Panc1 (cell line): ENCODE measurements at regions not wholly inside any gene's neighbourhood (a gene's known extent, or its start where the extent isn't known, plus 50 kb on each side); places are given as distances from the start of the nearest gene placed in this dataset.
A peak's percentile ranks its signal among the peaks of the same experiment; 100 is the strongest.

Experiments
- ATAC-seq: fragments of 200-7000 bp; cut with Tn5 transposase; 2 replicates; pipeline ENCODE4 v1.9.1; 2020; ENCODE audit warnings: mild to moderate bottlenecking, moderate library complexity
- BruUV-seq: library from RNA; stranded (reverse); fragments of 400-500 nt; replicated peaks from 2 replicates; lab custom pipeline; 2021; lab: Mats Ljungman, UMichigan
- CTCF ChIA-PET: fragments of 300-600 bp; sonication (Branson Sonifier 250); formaldehyde crosslinking; loops from one replicate; lab custom pipeline; 2022; ENCODE audit warnings: antibody characterized with exemption; lab: Charles Lee
- POLR2A ChIA-PET: fragments of 300-600 bp; sonication (Branson Sonifier 250); formaldehyde crosslinking; loops from one replicate; lab custom pipeline; 2022; ENCODE audit warnings: antibody characterized with exemption; lab: Charles Lee
- DNase-seq: peaks from one replicate; pipeline ENCODE4 v3.0.0-alpha.2; 2010; ENCODE audit warnings: low read depth, low spot score
- H3K27ac ChIP-seq: 2 replicates; pipeline ENCODE4 v1.5.1; 2011; ENCODE audit warnings: mild to moderate bottlenecking, low read length, inconsistent platforms
- H3K27me3 ChIP-seq: fragments of 200-500 bp; sonication (Bioruptor generic); 2 replicates; pipeline ENCODE4 v1.6.0; 2014; ENCODE audit warnings: low read length, inconsistent platforms; ENCODE audit not compliant: control insufficient read depth, insufficient read depth
- H3K36me3 ChIP-seq: fragments of 200-500 bp; sonication (Bioruptor generic); 2 replicates; pipeline ENCODE4 v1.5.1; 2014; ENCODE audit warnings: inconsistent platforms, mild to moderate bottlenecking, low read length, moderate library complexity; ENCODE audit not compliant: control insufficient read depth, insufficient read depth
- H3K4me1 ChIP-seq: 2 replicates; pipeline ENCODE4 v1.5.1; 2011; ENCODE audit warnings: inconsistent platforms, mild to moderate bottlenecking, low read length, moderate library complexity; ENCODE audit not compliant: control insufficient read depth, insufficient read depth
- H3K4me3 ChIP-seq, 2 experiments: 2 replicates each; pipeline ENCODE4 v1.5.1; 2011 to 2012; ENCODE audit warnings: low read depth in 2 of 2, low read length in 2 of 2, mild to moderate bottlenecking in 2 of 2, inconsistent platforms in 1 of 2, moderate library complexity in 1 of 2
- H3K9me3 ChIP-seq: fragments of 200-500 bp; sonication (Bioruptor generic); 2 replicates; pipeline ENCODE4 v1.5.1; 2014; ENCODE audit warnings: low read depth, mild to moderate bottlenecking, inconsistent platforms, low read length, moderate library complexity; ENCODE audit not compliant: control insufficient read depth, insufficient read depth
- POLR2AphosphoS5 ChIP-seq: IDR thresholded peaks from 2 replicates; pipeline ENCODE4 v1.6.1; 2012; ENCODE audit warnings: mild to moderate bottlenecking, low read depth, low read length, moderate library complexity
- SIN3A ChIP-seq: IDR thresholded peaks from 2 replicates; pipeline ENCODE4 v1.6.1; 2012; ENCODE audit warnings: low read depth, mild to moderate bottlenecking, low read length, moderate library complexity, borderline replicate concordance; ENCODE audit not compliant: insufficient read depth
- TCF7L2 ChIP-seq: IDR thresholded peaks from 2 replicates; pipeline ENCODE4 v1.6.1; 2011; ENCODE audit warnings: mild to moderate bottlenecking, low read depth, low read length, inconsistent platforms
- in situ Hi-C: cut with HindIII; loops from 2 replicates; pipeline ENCODE4 v1.10.0; 2016; ENCODE audit warnings: low sequenced_read_pairs, low pct_unique_long_range_greater_than_20kb
- intact Hi-C: fragments of 100-400 bp; cut with micrococcal nuclease; formaldehyde crosslinking; loops from one replicate; pipeline ENCODE4 v1.10.0; 2022; ENCODE audit not compliant: unreplicated experiment
- TF ChIP-seq, protein P1 (sequence below): fragments of 450-650 bp; IDR thresholded peaks from 2 replicates; pipeline ENCODE4 v1.5.1; 2017; ENCODE audit warnings: mild to moderate bottlenecking
- TF ChIP-seq, protein P2 (sequence below), 2 experiments: IDR thresholded peaks; 2 replicates each; pipeline ENCODE4 v1.6.1; 2011 to 2012; ENCODE audit warnings: low read depth in 2 of 2, control low read depth in 1 of 2, low read length in 1 of 2, mild to moderate bottlenecking in 1 of 2, moderate library complexity in 1 of 2; ENCODE audit not compliant: insufficient read depth in 1 of 2

DNA sequence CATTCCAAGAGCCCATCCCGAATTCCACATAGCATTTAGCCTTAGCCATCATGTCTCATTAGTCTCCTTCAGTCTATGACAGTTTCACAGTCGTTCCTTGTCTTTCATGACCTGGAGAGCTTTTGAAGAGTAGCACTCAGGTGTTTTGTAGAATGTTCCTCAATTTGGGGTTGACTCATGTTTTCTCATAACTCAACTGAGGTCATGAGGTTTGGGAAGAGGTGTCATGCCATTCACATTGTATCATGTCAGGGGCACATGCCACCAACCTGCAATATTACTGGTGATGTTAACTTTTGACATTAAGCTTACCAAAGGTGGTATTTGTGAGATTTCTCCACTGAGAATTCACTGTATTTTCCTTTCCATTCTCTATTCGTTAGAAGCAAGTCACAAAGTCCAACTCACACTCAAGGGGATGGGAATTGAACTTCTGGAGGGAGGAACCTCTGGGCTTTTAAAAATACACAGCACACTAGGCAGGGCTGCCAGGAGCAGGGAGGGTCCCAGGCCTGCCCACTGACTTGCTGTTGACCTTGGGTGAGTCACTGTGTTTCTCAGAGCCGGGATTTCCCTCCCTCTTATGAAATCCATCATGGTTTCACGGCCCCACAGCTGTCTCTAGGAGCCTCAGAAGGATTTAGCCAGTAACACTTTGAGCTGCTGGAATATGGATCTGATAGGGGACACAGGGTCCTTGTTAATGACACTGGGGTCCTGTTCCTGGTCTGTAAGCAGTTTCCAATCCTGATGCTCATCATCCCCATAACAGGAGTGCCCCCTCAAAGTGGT, 74.4 kb upstream of the TCF7L2 start:
- H3K27ac ChIP-seq = no peak overlapping the region
- peaks cover 3% of the 10 kb centered on the region; the same call in 1 of the 2 replicates for H3K9me3 ChIP-seq
- ChIA-PET POLR2A (no interaction called here), CTCF (no interaction called here)
- ATAC-seq (peak; percentile 85), DNase-seq (no peak)
- no peaks in the 10 kb centered on the region for H3K36me3 ChIP-seq
- no peaks in the 10 kb centered on the region for H3K4me1 ChIP-seq
- TF ChIP-seq POLR2AphosphoS5 = no peak
- TF ChIP-seq, protein P1, sequence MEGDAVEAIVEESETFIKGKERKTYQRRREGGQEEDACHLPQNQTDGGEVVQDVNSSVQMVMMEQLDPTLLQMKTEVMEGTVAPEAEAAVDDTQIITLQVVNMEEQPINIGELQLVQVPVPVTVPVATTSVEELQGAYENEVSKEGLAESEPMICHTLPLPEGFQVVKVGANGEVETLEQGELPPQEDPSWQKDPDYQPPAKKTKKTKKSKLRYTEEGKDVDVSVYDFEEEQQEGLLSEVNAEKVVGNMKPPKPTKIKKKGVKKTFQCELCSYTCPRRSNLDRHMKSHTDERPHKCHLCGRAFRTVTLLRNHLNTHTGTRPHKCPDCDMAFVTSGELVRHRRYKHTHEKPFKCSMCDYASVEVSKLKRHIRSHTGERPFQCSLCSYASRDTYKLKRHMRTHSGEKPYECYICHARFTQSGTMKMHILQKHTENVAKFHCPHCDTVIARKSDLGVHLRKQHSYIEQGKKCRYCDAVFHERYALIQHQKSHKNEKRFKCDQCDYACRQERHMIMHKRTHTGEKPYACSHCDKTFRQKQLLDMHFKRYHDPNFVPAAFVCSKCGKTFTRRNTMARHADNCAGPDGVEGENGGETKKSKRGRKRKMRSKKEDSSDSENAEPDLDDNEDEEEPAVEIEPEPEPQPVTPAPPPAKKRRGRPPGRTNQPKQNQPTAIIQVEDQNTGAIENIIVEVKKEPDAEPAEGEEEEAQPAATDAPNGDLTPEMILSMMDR = no peak
- no peak for TF ChIP-seq SIN3A
- TF ChIP-seq, protein P2, sequence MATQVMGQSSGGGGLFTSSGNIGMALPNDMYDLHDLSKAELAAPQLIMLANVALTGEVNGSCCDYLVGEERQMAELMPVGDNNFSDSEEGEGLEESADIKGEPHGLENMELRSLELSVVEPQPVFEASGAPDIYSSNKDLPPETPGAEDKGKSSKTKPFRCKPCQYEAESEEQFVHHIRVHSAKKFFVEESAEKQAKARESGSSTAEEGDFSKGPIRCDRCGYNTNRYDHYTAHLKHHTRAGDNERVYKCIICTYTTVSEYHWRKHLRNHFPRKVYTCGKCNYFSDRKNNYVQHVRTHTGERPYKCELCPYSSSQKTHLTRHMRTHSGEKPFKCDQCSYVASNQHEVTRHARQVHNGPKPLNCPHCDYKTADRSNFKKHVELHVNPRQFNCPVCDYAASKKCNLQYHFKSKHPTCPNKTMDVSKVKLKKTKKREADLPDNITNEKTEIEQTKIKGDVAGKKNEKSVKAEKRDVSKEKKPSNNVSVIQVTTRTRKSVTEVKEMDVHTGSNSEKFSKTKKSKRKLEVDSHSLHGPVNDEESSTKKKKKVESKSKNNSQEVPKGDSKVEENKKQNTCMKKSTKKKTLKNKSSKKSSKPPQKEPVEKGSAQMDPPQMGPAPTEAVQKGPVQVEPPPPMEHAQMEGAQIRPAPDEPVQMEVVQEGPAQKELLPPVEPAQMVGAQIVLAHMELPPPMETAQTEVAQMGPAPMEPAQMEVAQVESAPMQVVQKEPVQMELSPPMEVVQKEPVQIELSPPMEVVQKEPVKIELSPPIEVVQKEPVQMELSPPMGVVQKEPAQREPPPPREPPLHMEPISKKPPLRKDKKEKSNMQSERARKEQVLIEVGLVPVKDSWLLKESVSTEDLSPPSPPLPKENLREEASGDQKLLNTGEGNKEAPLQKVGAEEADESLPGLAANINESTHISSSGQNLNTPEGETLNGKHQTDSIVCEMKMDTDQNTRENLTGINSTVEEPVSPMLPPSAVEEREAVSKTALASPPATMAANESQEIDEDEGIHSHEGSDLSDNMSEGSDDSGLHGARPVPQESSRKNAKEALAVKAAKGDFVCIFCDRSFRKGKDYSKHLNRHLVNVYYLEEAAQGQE (IDR thresholded peaks at IDR 0.05; ENCODE audit: insufficient read depth in 1 of 2, low read depth in 2 of 2, low read length in 1 of 2) = no peak
- TF ChIP-seq TCF7L2 = no peak
- H3K4me3 ChIP-seq = no peak overlapping the region
- BruUV-seq = no TSS peak
- in situ Hi-C loops (no loop called here), intact Hi-C loops (no loop called here)
- H3K27me3 ChIP-seq = no peaks in the 10 kb centered on the region

DNA sequence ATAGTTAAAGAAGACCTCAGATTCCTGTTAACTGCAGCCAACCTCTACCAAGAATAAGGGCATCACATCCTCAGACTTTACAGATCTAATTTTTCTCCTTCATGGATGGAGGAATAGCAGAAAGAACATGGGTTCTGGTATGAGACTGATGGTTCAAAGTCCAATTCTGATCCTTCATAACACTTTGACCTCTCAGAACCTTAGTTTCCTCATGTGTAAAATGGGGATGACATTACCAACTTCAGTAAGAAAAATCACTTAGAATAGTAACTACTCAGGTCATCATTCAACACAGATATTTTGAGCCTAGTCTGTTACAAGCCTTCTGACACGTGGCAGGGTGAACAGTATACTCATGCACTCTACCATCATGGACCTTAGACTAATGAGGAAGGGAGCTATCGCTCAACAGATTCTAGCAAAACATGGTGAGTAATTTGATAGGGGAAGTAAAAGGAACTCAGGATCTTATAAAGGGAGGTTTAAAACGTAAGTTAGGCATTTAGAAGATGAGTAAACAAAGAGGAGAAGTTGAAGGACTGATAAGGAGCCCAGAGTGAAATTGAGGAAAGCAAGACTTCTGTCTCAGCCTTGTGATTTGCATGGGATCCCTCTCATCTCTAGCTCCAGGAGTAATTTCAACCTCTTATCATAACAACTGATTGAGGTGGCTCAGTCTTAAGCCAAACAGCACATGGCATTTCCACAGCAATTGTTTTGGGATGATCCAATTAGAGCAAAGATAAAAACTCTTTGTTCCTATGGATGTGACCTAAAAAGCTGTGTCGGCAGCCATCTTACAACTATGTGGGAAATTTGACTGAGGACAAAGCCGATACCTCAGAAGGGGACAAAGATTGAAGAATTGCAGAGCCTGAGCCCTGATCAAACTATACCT, 69.2 kb upstream of the TCF7L2 start:
- Histone ChIP-seq H3K36me3 (no peaks in the 10 kb centered on the region), H3K27me3 (no peaks in the 10 kb centered on the region), H3K4me3 (no peak overlapping the region), H3K27ac (no peak overlapping the region), H3K9me3 (no peaks in the 10 kb centered on the region), H3K4me1 (no peaks in the 10 kb centered on the region)
- no TSS peak for BruUV-seq
- ChIA-PET CTCF (no interaction called here), POLR2A (no interaction called here)
- DNase-seq (no peak), ATAC-seq (no peak)
- intact Hi-C loops (no loop called here), in situ Hi-C loops (no loop called here)
- TF ChIP-seq, protein P2 (IDR thresholded peaks at IDR 0.05; ENCODE audit: insufficient read depth in 1 of 2, low read depth in 2 of 2, low read length in 1 of 2) = no peak
- TF ChIP-seq POLR2AphosphoS5 = no peak
- TF ChIP-seq TCF7L2 = no peak
- no peak for TF ChIP-seq SIN3A
- TF ChIP-seq, protein P1 = no peak
